ENCODE measurements at regions not wholly inside any gene's neighbourhood (a gene's known extent, or its start where the extent isn't known, plus 50 kb on each side); places are given as distances from the start of the nearest gene placed in this dataset.
"Not testable (repeated sequence)": the region's sequence is repeated elsewhere in the genome, so short reads cannot be mapped to it uniquely, and the experiment has no call there.

DNA sequence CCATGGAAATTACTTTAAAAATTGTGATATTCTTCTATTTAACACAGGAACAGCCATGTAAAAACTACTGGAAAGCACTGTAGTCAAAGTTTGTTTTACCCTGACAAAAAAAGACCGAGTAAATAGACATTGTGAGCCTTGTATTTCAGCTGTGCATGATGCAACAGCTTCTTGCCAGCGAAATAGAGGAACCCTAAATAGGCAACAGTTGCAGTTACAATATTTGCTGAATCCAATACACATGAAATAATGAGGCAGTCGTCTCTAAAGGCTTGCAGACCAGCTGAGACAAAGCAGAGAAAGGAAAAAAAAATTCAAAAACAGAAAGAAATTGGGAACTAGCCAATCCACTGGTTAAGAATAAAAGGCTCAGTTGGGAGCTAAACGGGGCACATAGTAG lies 1001.1 kb downstream of the OLFM4 start:
- Histone ChIP-seq H3K4me1 (ENCODE audit: control insufficient read depth in 2 of 3, insufficient read depth in 2 of 3, low read depth in 1 of 3, low read length in 3 of 3) (no peaks in the 10 kb centered on the region), H3K9ac (ENCODE audit: low read length in 3 of 3) (no peak overlapping the region), H3K9me3 (ENCODE audit: control insufficient read depth in 2 of 3, insufficient read depth in 1 of 3, low read length in 3 of 3) (peaks cover 0 to 4% (median 0%) of the 10 kb centered on the region in 3 donors), H3K27me3 (ENCODE audit: control insufficient read depth, insufficient read depth, low read length) (no peaks in the 10 kb centered on the region), H3K4me3 (ENCODE audit: low read length in 3 of 3) (no peak overlapping the region), H3K27ac (ENCODE audit: low read depth in 2 of 2, low read length in 2 of 2) (no peak overlapping the region), H3K36me3 (ENCODE audit: control insufficient read depth in 2 of 3, insufficient read depth in 3 of 3, low read length in 3 of 3) (no peaks in the 10 kb centered on the region)
- no peak for TF ChIP-seq CTCF (IDR thresholded peaks at IDR 0.05; ENCODE audit: borderline replicate concordance, extremely low read depth, insufficient read depth)
- DNase-seq, result no peak
- intact Hi-C loops (cut with DNase I), result no loop called here
- FAIRE-seq, result no peak

DNA sequence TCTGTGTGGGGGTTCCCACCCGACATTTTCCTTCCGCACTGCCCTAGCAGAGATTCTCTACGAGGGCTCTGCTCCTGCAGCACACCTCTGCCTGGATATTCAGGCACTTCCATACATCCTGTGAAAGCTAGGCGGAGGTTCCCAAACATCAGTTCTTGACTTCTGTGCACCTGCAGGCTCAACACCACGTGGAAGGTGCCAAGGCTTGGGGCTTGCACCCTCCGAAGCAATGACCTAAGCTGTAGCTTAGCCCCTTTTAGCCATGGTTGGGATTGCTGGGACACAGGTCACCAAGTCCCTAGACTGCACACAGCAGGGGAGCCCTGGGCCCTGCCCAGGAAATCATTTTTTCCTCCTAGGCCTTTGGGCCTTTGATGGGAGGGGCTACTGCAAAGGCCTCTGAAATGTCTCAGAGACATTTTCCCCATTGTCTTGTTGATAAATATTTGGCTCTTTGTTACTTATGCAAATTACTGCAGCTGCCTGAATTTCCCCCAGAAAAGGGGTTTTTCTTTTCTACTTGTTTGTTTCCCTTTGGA lies 1004.8 kb downstream of the OLFM4 start:
- TF ChIP-seq CTCF (IDR thresholded peaks at IDR 0.05; ENCODE audit: borderline replicate concordance, extremely low read depth, insufficient read depth), result no peak
- no peak overlapping the region for H3K27ac ChIP-seq (ENCODE audit: low read depth in 2 of 2, low read length in 2 of 2)
- H3K36me3 ChIP-seq (ENCODE audit: control insufficient read depth in 2 of 3, insufficient read depth in 3 of 3, low read length in 3 of 3), result no peaks in the 10 kb centered on the region
- H3K4me1 ChIP-seq (ENCODE audit: control insufficient read depth in 2 of 3, insufficient read depth in 2 of 3, low read depth in 1 of 3, low read length in 3 of 3), result no peaks in the 10 kb centered on the region
- DNase-seq, result peak in 1 of 5 donors; percentile 35
- FAIRE-seq, result no peak
- H3K9me3 ChIP-seq (ENCODE audit: control insufficient read depth in 2 of 3, insufficient read depth in 1 of 3, low read length in 3 of 3), result no peaks in the 10 kb centered on the region
- no peaks in the 10 kb centered on the region for H3K27me3 ChIP-seq (ENCODE audit: control insufficient read depth, insufficient read depth, low read length)
- intact Hi-C loops (cut with DNase I), result no loop called here
- no peak overlapping the region for H3K4me3 ChIP-seq (ENCODE audit: low read length in 3 of 3)
- no peak overlapping the region for H3K9ac ChIP-seq (ENCODE audit: low read length in 3 of 3)

DNA sequence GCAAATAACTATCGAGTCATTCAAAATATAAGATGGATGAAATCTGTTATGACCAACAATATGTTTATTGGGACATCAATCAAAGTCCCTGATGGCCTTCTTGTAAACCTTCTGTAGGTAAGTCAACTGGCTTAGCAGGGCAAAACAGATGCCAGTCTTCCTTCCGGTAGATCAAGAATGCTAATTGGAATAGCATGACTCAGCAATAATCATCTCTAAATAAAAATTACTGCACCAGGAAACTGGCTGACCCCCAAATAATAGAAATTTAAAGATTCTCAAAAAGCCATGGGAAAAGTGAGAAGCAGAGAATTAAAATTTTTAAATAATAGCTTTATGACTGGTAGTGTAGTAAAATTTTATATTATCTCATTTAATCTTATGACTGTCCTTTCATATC lies 1005.4 kb downstream of the OLFM4 start:
- Histone ChIP-seq H3K4me3 (ENCODE audit: low read length in 3 of 3) (no peak overlapping the region), H3K9me3 (ENCODE audit: control insufficient read depth in 2 of 3, insufficient read depth in 1 of 3, low read length in 3 of 3) (no peaks in the 10 kb centered on the region), H3K36me3 (ENCODE audit: control insufficient read depth in 2 of 3, insufficient read depth in 3 of 3, low read length in 3 of 3) (no peaks in the 10 kb centered on the region), H3K4me1 (ENCODE audit: control insufficient read depth in 2 of 3, insufficient read depth in 2 of 3, low read depth in 1 of 3, low read length in 3 of 3) (no peaks in the 10 kb centered on the region), H3K27me3 (ENCODE audit: control insufficient read depth, insufficient read depth, low read length) (no peaks in the 10 kb centered on the region), H3K27ac (ENCODE audit: low read depth in 2 of 2, low read length in 2 of 2) (no peak overlapping the region), H3K9ac (ENCODE audit: low read length in 3 of 3) (no peak overlapping the region)
- DNase-seq, result no peak
- no peak for TF ChIP-seq CTCF (IDR thresholded peaks at IDR 0.05; ENCODE audit: borderline replicate concordance, extremely low read depth, insufficient read depth)
- intact Hi-C loops (cut with DNase I), result no loop called here
- no peak for FAIRE-seq

DNA sequence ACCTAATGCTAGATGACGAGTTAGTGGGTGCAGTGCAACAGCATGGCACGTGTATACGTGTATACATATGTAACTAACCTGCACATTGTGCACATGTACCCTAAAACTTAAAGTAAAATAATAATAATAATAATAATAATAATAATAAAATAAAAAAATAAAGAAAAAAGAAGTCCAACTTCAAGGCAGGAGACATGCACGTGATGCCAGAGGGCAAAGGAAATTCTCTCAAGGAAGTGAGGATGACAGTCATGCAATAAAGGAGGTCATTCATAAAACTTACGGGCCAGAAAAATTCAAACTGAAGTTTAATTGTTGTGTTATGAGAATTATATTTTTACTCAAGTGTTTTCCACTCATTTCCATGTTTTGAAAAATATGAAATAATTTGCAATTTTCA lies 1028.8 kb downstream of the OLFM4 start:
- FAIRE-seq; H3K9ac ChIP-seq (ENCODE audit: low read length in 3 of 3): not testable (repeated sequence)

DNA sequence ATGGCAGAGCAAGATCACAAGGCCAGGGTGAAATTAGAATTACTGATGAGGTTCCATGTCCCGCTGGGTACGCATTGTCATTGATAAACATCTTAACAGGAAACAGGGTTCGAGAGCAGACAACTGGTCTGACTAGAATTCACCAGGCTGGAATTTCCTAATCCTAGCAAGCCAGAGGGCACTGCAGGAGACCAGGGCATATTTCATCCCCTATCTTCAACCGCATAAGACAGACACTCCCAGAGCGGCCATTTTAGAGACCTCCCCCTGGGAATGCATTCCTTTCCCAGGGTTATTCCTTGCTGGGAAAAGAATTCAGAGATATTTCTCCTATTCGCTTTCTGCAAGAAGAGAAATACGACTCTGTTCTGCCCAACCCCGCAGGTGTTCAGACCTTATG lies 1041.3 kb downstream of the OLFM4 start:
- H3K9me3 ChIP-seq (ENCODE audit: control insufficient read depth in 2 of 3, insufficient read depth in 1 of 3, low read length in 3 of 3); FAIRE-seq; H3K27me3 ChIP-seq (ENCODE audit: control insufficient read depth, insufficient read depth, low read length); H3K4me3 ChIP-seq (ENCODE audit: low read length in 3 of 3); intact Hi-C loops (cut with DNase I); H3K36me3 ChIP-seq (ENCODE audit: control insufficient read depth in 2 of 3, insufficient read depth in 3 of 3, low read length in 3 of 3); H3K27ac ChIP-seq (ENCODE audit: low read depth in 2 of 2, low read length in 2 of 2); DNase-seq; H3K9ac ChIP-seq (ENCODE audit: low read length in 3 of 3); H3K4me1 ChIP-seq (ENCODE audit: control insufficient read depth in 2 of 3, insufficient read depth in 2 of 3, low read depth in 1 of 3, low read length in 3 of 3): not testable (repeated sequence)

More for the DNA sequence above, 1028.8 kb downstream of the OLFM4 start:
- H3K27me3 ChIP-seq (ENCODE audit: control insufficient read depth, insufficient read depth, low read length); intact Hi-C loops (cut with DNase I); DNase-seq; H3K36me3 ChIP-seq (ENCODE audit: control insufficient read depth in 2 of 3, insufficient read depth in 3 of 3, low read length in 3 of 3); H3K27ac ChIP-seq (ENCODE audit: low read depth in 2 of 2, low read length in 2 of 2); H3K4me3 ChIP-seq (ENCODE audit: low read length in 3 of 3); H3K4me1 ChIP-seq (ENCODE audit: control insufficient read depth in 2 of 3, insufficient read depth in 2 of 3, low read depth in 1 of 3, low read length in 3 of 3); H3K9me3 ChIP-seq (ENCODE audit: control insufficient read depth in 2 of 3, insufficient read depth in 1 of 3, low read length in 3 of 3): not testable (repeated sequence)

All from kidney (tissue), 13 donors.